H1 (cell line): ENCODE measurements at regions not wholly inside any gene's neighbourhood (a gene's known extent, or its start where the extent isn't known, plus 50 kb on each side); places are given as distances from the start of the nearest gene placed in this dataset.

Source experiments
- CTCF ChIA-PET: fragments of 300-600 bp; sonication (Branson Sonifier 250); formaldehyde crosslinking; loops from one replicate; lab custom pipeline; 2021; ENCODE audit not compliant: partially characterized antibody; lab: Charles Lee
- POLR2A ChIA-PET: fragments of 300-600 bp; sonication (Branson Sonifier 250); formaldehyde crosslinking; loops from one replicate; lab custom pipeline; 2021; ENCODE audit warnings: inconsistent platforms; ENCODE audit not compliant: partially characterized antibody; lab: Charles Lee
- DNase-seq, 2 experiments: peaks; one replicate each; pipeline versions ENCODE4 v3.0.0 to v3.0.0-alpha.2; 2010 to 2022; ENCODE audit warnings: low spot score in 2 of 2, low read depth in 1 of 2, mixed read lengths in 1 of 2
- FAIRE-seq: peaks from 2 replicates; lab custom pipeline; 2011; peaks lifted over from hg19 to GRCh38; lab: Jason Lieb, UNC
- H2AFZ ChIP-seq: 2 replicates; pipeline ENCODE4 v1.8.1; 2012; ENCODE audit warnings: low read length, inconsistent platforms
- H2AK5ac ChIP-seq: 2 replicates; pipeline ENCODE4 v1.6.1; 2013; ENCODE audit warnings: low read depth, low read length
- H2BK120ac ChIP-seq: replicated peaks from 2 replicates; pipeline ENCODE3; 2013; ENCODE audit warnings: low read depth, low read length, inconsistent platforms
- H2BK12ac ChIP-seq: 2 replicates; pipeline ENCODE4 v1.6.1; 2013; ENCODE audit warnings: low read depth, low read length
- H2BK15ac ChIP-seq: 2 replicates; pipeline ENCODE4 v1.6.1; 2013; ENCODE audit warnings: low read length
- H2BK20ac ChIP-seq: 2 replicates; pipeline ENCODE4 v1.6.1; 2013; ENCODE audit warnings: low read length
- H2BK5ac ChIP-seq: 2 replicates; pipeline ENCODE4 v1.6.1; 2013; ENCODE audit warnings: low read depth, low read length
- H3K14ac ChIP-seq: 2 replicates; pipeline ENCODE4 v1.6.1; 2013; ENCODE audit warnings: inconsistent platforms; ENCODE audit not compliant: insufficient read length
- H3K18ac ChIP-seq: 2 replicates; pipeline ENCODE4 v1.6.1; 2013; ENCODE audit warnings: low read length; ENCODE audit errors: extremely low read depth
- H3K23ac ChIP-seq: 2 replicates; pipeline ENCODE4 v1.6.1; 2013; ENCODE audit warnings: inconsistent platforms; ENCODE audit not compliant: insufficient read length
- H3K23me2 ChIP-seq: 2 replicates; pipeline ENCODE4 v1.6.1; 2013; ENCODE audit warnings: low read depth, low read length
- H3K27ac ChIP-seq: 2 replicates; pipeline ENCODE4 v1.6.1; 2011; ENCODE audit warnings: low read depth, low read length, inconsistent platforms
- H3K27me3 ChIP-seq, 4 experiments: replicated peaks in 1 of 4; 1 replicate in 1 of 4; 2 replicates in 3 of 4; pipeline versions ENCODE4 v1.6.1 to v1.8.1; 2011 to 2013; ENCODE audit warnings: low read length in 3 of 4, mild to moderate bottlenecking in 3 of 4, inconsistent platforms in 2 of 4, mixed read lengths in 2 of 4, moderate library complexity in 1 of 4; ENCODE audit not compliant: control insufficient read depth in 3 of 4, insufficient read depth in 3 of 4; ENCODE audit errors: extremely low read depth in 1 of 4
- H3K36me3 ChIP-seq, 4 experiments: 2 replicates each; pipeline versions ENCODE4 v1.6.1 to v1.8.1; 2011 to 2013; ENCODE audit warnings: mild to moderate bottlenecking in 4 of 4, low read length in 3 of 4, moderate library complexity in 2 of 4, control low read depth in 1 of 4, inconsistent platforms in 1 of 4; ENCODE audit not compliant: insufficient read depth in 4 of 4, control insufficient read depth in 2 of 4
- H3K4ac ChIP-seq: replicated peaks from 2 replicates; pipeline ENCODE3; 2013; ENCODE audit warnings: low read length, low read depth, mixed read lengths, inconsistent platforms; ENCODE audit not compliant: insufficient read length
- H3K4me1 ChIP-seq, 4 experiments: replicated peaks in 1 of 4; 1 replicate in 1 of 4; 2 replicates in 3 of 4; pipeline versions ENCODE4 v1.6.1 to v1.8.1; 2011 to 2013; ENCODE audit warnings: low read length in 3 of 4, inconsistent platforms in 2 of 4, mixed read lengths in 1 of 4; ENCODE audit not compliant: insufficient read depth in 4 of 4, control insufficient read depth in 3 of 4
- H3K4me2 ChIP-seq, 2 experiments: 2 replicates each; pipeline versions ENCODE4 v1.6.1 to v1.8.1; 2011 to 2013; ENCODE audit warnings: low read depth in 2 of 2, low read length in 2 of 2, control low read depth in 1 of 2, inconsistent platforms in 1 of 2, mild to moderate bottlenecking in 1 of 2; ENCODE audit not compliant: insufficient read depth in 1 of 2
- H3K4me3 ChIP-seq, 4 experiments: fragments of 200-600, 300-600 bp in 1 of 4; sonication (generic), shearing (Covaris generic), sonication (Bioruptor Twin) in 1 of 4; 2 replicates each; pipeline versions ENCODE4 v1.5.1 to v1.8.1; 2011 to 2016; ENCODE audit warnings: low read length in 4 of 4, low read depth in 3 of 4, control low read depth in 2 of 4, inconsistent platforms in 2 of 4, mild to moderate bottlenecking in 2 of 4, mixed read lengths in 1 of 4, moderate library complexity in 1 of 4; ENCODE audit not compliant: insufficient read depth in 2 of 4; ENCODE audit errors: extremely low read depth in 1 of 4
- H3K56ac ChIP-seq: replicated peaks from 2 replicates; pipeline ENCODE3; 2013; ENCODE audit warnings: low read depth, mild to moderate bottlenecking, mixed read lengths, low read length, inconsistent platforms; ENCODE audit not compliant: insufficient read length
- H3K79me1 ChIP-seq: 2 replicates; pipeline ENCODE4 v1.6.1; 2013; ENCODE audit warnings: low read depth, low read length, control low read depth
- H3K79me2 ChIP-seq, 2 experiments: 2 replicates each; pipeline versions ENCODE4 v1.6.1 to v1.8.1; 2012 to 2013; ENCODE audit warnings: low read length in 2 of 2, mild to moderate bottlenecking in 2 of 2, inconsistent platforms in 1 of 2; ENCODE audit not compliant: insufficient read depth in 2 of 2, control insufficient read depth in 1 of 2
- H3K9ac ChIP-seq, 4 experiments: replicated peaks in 1 of 4; 1 replicate in 1 of 4; 2 replicates in 3 of 4; pipeline versions ENCODE4 v1.6.1 to v1.8.1; 2011 to 2013; ENCODE audit warnings: low read depth in 3 of 4, low read length in 3 of 4, control low read depth in 2 of 4, mild to moderate bottlenecking in 2 of 4, moderate library complexity in 2 of 4, inconsistent platforms in 1 of 4; ENCODE audit errors: extremely low read depth in 1 of 4
- H3K9me3 ChIP-seq, 2 experiments: 2 replicates each; pipeline versions ENCODE4 v1.6.1 to v1.8.1; 2012 to 2013; ENCODE audit warnings: mild to moderate bottlenecking in 2 of 2, moderate library complexity in 2 of 2, control low read depth in 1 of 2, inconsistent platforms in 1 of 2, low read depth in 1 of 2, low read length in 1 of 2, mixed read lengths in 1 of 2; ENCODE audit not compliant: insufficient read depth in 2 of 2
- H4K20me1 ChIP-seq, 2 experiments: replicated peaks in 1 of 2; 2 replicates each; pipeline versions ENCODE3 to v1.8.1; 2011 to 2013; ENCODE audit warnings: inconsistent platforms in 2 of 2, low read length in 2 of 2, mild to moderate bottlenecking in 1 of 2; ENCODE audit not compliant: insufficient read depth in 2 of 2, control insufficient read depth in 1 of 2
- H4K5ac ChIP-seq: 2 replicates; pipeline ENCODE4 v1.6.1; 2013; ENCODE audit warnings: low read length, low read depth, mixed read lengths, inconsistent platforms; ENCODE audit not compliant: insufficient read length
- H4K8ac ChIP-seq: 2 replicates; pipeline ENCODE4 v1.8.0; 2013; ENCODE audit warnings: mild to moderate bottlenecking, moderate library complexity, low read length, inconsistent platforms; ENCODE audit not compliant: insufficient read depth; ENCODE audit errors: extremely low read depth
- H4K91ac ChIP-seq: replicated peaks from 2 replicates; pipeline ENCODE3; 2013; ENCODE audit warnings: low read length, mixed read lengths, inconsistent platforms; ENCODE audit not compliant: insufficient read length
- ATF3 ChIP-seq: IDR thresholded peaks from 2 replicates; pipeline ENCODE4 v1.6.1; 2011; ENCODE audit warnings: low read depth, mild to moderate bottlenecking, low read length; ENCODE audit not compliant: insufficient read depth
- BCL11A ChIP-seq, 2 experiments: IDR thresholded peaks; one replicate each; pipeline ENCODE4 v1.6.1; 2011; ENCODE audit warnings: low read depth in 2 of 2, low read length in 2 of 2, mild to moderate bottlenecking in 2 of 2
- CHD2 ChIP-seq: IDR thresholded peaks from 2 replicates; pipeline ENCODE4 v1.6.1; 2012; ENCODE audit warnings: low read length, improper control_type of control experiment
- EZH2 ChIP-seq: fragments of 200-600 bp; sonication (generic); IDR thresholded peaks from 2 replicates; pipeline ENCODE4 v1.7.1; 2012; ENCODE audit warnings: low read depth, mild to moderate bottlenecking, moderate library complexity, low read length, inconsistent platforms; ENCODE audit not compliant: severe bottlenecking
- HDAC2 ChIP-seq, 2 experiments: fragments of 300-600 bp in 1 of 2; sonication (generic) in 1 of 2; IDR thresholded peaks; 2 replicates each; pipeline ENCODE4 v1.6.1; 2011 to 2012; ENCODE audit warnings: low read depth in 2 of 2, low read length in 2 of 2, mild to moderate bottlenecking in 2 of 2, moderate library complexity in 2 of 2, borderline replicate concordance in 1 of 2, inconsistent platforms in 1 of 2
- KDM1A ChIP-seq: fragments of 200-600, 300-600 bp; sonication (generic); IDR thresholded peaks from 2 replicates; pipeline ENCODE4 v1.7.1; 2016; ENCODE audit warnings: mild to moderate bottlenecking, low read length, borderline replicate concordance
- WGBS, 2 experiments: shearing (Covaris generic) in 1 of 2; methylation state at CpG; one replicate each; pipeline versions ENCODE4 v1.1.6 to v1.1.7; 2013 to 2015; ENCODE audit warnings: low lambda C conversion rate in 2 of 2, mixed read lengths in 2 of 2, inconsistent platforms in 1 of 2, low coverage in 1 of 2, missing lambda C conversion rate in 1 of 2; ENCODE audit not compliant: insufficient replicate concordance in 2 of 2, insufficient coverage in 1 of 2, insufficient read length in 1 of 2; ENCODE audit errors: extremely low coverage in 1 of 2, missing lambda C conversion rate in 1 of 2; 5-methylcytosine and 5-hydroxymethylcytosine counted together

DNA sequence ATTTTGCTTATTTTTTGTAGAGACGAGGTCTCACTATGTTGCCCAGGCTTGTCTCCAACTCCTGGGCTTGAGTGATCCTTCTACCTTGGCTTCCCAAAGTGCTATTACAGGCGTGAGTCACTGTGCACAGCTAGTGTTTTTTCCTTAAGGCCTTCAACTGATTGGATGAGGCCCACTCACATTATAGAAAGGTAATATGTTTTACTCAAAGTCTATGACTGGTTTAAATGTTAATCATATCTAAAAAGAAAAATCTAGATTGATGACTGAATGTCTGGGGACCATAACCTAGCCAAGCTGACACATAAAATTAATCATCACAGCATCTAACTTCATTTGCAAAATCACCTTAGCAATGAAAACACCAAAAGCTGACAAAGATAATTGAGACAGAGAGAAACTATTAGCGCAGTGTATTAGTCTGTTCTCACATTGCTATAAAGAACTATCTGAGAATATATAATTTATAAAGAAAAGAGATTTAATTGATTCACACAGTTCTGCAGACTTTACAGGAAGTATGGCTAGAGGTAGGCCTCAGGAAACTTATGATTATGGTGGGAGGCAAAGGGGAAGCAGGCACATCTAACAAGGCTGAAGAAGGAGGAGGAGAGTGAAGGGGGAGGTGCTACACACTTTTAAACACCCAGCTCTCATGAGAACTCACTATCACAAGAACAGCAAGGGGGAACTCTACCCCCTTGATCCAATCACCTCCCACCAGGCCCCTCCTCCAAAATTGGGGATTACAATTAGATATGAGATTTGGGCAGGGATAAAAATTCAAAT is 66.8 kb upstream of the ARHGAP18 start:
- H3K9me3 ChIP-seq: no peaks in the 10 kb centered on the region; a peak in 1 of 4 replicates
- no peak overlapping the region for H3K23ac ChIP-seq
- FAIRE-seq (no peak), DNase-seq (no peak)
- H3K18ac ChIP-seq: no peak overlapping the region
- no peak overlapping the region for H2BK12ac ChIP-seq
- no peak overlapping the region for H3K4me2 ChIP-seq
- no peaks in the 10 kb centered on the region for H3K79me2 ChIP-seq
- H3K4me1 ChIP-seq: peaks cover 0 to 4% (median 2%) of the 10 kb centered on the region in 4 experiments; a peak in 3 of 7 replicates
- no peak overlapping the region for H4K91ac ChIP-seq
- no peak overlapping the region for H2BK15ac ChIP-seq
- H2BK5ac ChIP-seq: no peak overlapping the region
- no peaks in the 10 kb centered on the region for H3K36me3 ChIP-seq
- CTCF ChIA-PET: interaction anchor here (0.6 to 4.7 kb wide), 10 partner anchors 9 to 227 kb away, joined by 3 to 71 read pairs (median 6); partner anchors contain the start of gene TMEM244
- no peak overlapping the region for H3K14ac ChIP-seq
- H2BK120ac ChIP-seq: no peak overlapping the region
- no peak overlapping the region for H3K56ac ChIP-seq
- H3K79me1 ChIP-seq: no peaks in the 10 kb centered on the region
- H4K20me1 ChIP-seq: no peaks in the 10 kb centered on the region
- H3K27ac ChIP-seq: no peak overlapping the region
- no peak overlapping the region for H3K4me3 ChIP-seq
- H3K23me2 ChIP-seq: no peaks in the 10 kb centered on the region
- no peak overlapping the region for H3K4ac ChIP-seq
- H2AK5ac ChIP-seq: no peak overlapping the region
- 91% methylated on average over 3 of the region's 3 CpGs; no CpG with 5 or more reads in 1 of the 2 experiments for WGBS, 2 experiments
- H2BK20ac ChIP-seq: no peak overlapping the region
- H3K27me3 ChIP-seq: no peaks in the 10 kb centered on the region
- TF ChIP-seq CHD2: no peak
- TF ChIP-seq ATF3: no peak
- TF ChIP-seq HDAC2 (IDR thresholded peaks at IDR 0.05; ENCODE audit: borderline replicate concordance in 1 of 2, low read depth in 2 of 2, low read length in 2 of 2): no peak
- TF ChIP-seq KDM1A: no peak
- no peak for TF ChIP-seq BCL11A (IDR thresholded peaks at IDR 0.05; ENCODE audit: low read depth in 2 of 2, low read length in 2 of 2)
- TF ChIP-seq EZH2: no peak
- H4K5ac ChIP-seq: no peak overlapping the region
- no peak overlapping the region for H2AFZ ChIP-seq
- no peak overlapping the region for H4K8ac ChIP-seq
- POLR2A ChIA-PET: no interaction called here
- H3K9ac ChIP-seq: no peak overlapping the region
